Forelimb muscle (tissue), 1 donor: ENCODE measurements at regions not wholly inside any gene's neighbourhood (a gene's known extent, or its start where the extent isn't known, plus 50 kb on each side); places are given as distances from the start of the nearest gene placed in this dataset.
"Not testable (repeated sequence)": the region's sequence is repeated elsewhere in the genome, so short reads cannot be mapped to it uniquely, and the experiment has no call there.

Experiments used
- DNase-seq: peaks from one replicate; pipeline ENCODE4 v3.0.0-alpha.2; 2013; ENCODE audit warnings: low read depth

- DNase-seq, result no peak
Observed at GRCh38 chr18:76610012-76610411, 115.0 kb upstream of the ZNF516 start.

- DNase-seq, result no peak
Observed at GRCh38 chr18:76605341-76605929, 110.4 kb upstream of the ZNF516 start.

- no peak for DNase-seq
Observed at GRCh38 chr18:76604935-76605240, 109.8 kb upstream of the ZNF516 start.

GRCh38 chr18:76604108-76604934, 109.3 kb upstream of the ZNF516 start:
- DNase-seq, result no peak

- DNase-seq, result no peak
Observed at GRCh38 chr18:76602191-76602590, 107.1 kb upstream of the ZNF516 start.

- not testable (repeated sequence) for DNase-seq
Observed at GRCh38 chr18:76600076-76600475, 105.0 kb upstream of the ZNF516 start.

- no peak for DNase-seq
Observed at GRCh38 chr18:76594966-76595365, 99.9 kb upstream of the ZNF516 start.

GRCh38 chr18:76593843-76594242, 98.8 kb upstream of the ZNF516 start:
- DNase-seq, result no peak

GRCh38 chr18:76592981-76593381, 97.9 kb upstream of the ZNF516 start:
- no peak for DNase-seq

GRCh38 chr18:76592096-76592495, 97.1 kb upstream of the ZNF516 start:
- no peak for DNase-seq

- DNase-seq, result no peak
Observed at GRCh38 chr18:76589866-76590265, 94.8 kb upstream of the ZNF516 start.

- no peak for DNase-seq
Observed at GRCh38 chr18:76589316-76589715, 94.3 kb upstream of the ZNF516 start.

- DNase-seq, result no peak
Observed at GRCh38 chr18:76588601-76589226, 93.7 kb upstream of the ZNF516 start.

- no peak for DNase-seq
Observed at GRCh38 chr18:76587879-76588271, 92.8 kb upstream of the ZNF516 start.

- no peak for DNase-seq
Observed at GRCh38 chr18:76587147-76587878, 92.3 kb upstream of the ZNF516 start.

- no peak for DNase-seq
Observed at GRCh38 chr18:76584414-76585310, 89.6 kb upstream of the ZNF516 start.

- no peak for DNase-seq
Observed at GRCh38 chr18:76581261-76581660, 86.2 kb upstream of the ZNF516 start.

- no peak for DNase-seq
Observed at GRCh38 chr18:76580288-76580962, 85.4 kb upstream of the ZNF516 start.

GRCh38 chr18:76579301-76579695, 84.3 kb upstream of the ZNF516 start:
- DNase-seq, result no peak

- no peak for DNase-seq
Observed at GRCh38 chr18:76578571-76579300, 83.7 kb upstream of the ZNF516 start.
